GM23338 (cell line): ENCODE measurements at regions not wholly inside any gene's neighbourhood (a gene's known extent, or its start where the extent isn't known, plus 50 kb on each side); places are given as distances from the start of the nearest gene placed in this dataset.

ENCODE experiments used
- ATAC-seq: fragments of 200-7000 bp; cut with Tn5 transposase; 3 replicates; pipeline ENCODE4 v1.9.1; 2020
- DNase-seq: peaks from one replicate; pipeline ENCODE4 v3.0.0-alpha.2; 2015; ENCODE audit warnings: low spot score
- H2AFZ ChIP-seq: fragments of 200-600 bp; sonication (generic); 2 replicates; pipeline ENCODE4 v1.8.0; 2016; ENCODE audit warnings: antibody characterized with exemption, mild to moderate bottlenecking, moderate library complexity
- H3F3A ChIP-seq: fragments of 200-600 bp; sonication (generic); replicated peaks from 2 replicates; pipeline ENCODE4 v1.8.0; 2017; ENCODE audit warnings: antibody characterized with exemption, mixed run types, low read depth
- H3K27ac ChIP-seq: fragments of 200-600 bp; sonication (generic); 2 replicates; pipeline ENCODE4 v1.6.1; 2016; ENCODE audit warnings: low read depth
- H3K27me3 ChIP-seq: fragments of 200-600 bp; sonication (generic); 2 replicates; pipeline ENCODE4 v1.8.0; 2016; ENCODE audit warnings: mild to moderate bottlenecking, mixed run types, moderate library complexity; ENCODE audit not compliant: insufficient read depth
- H3K36me3 ChIP-seq: fragments of 200-600 bp; sonication (generic); 2 replicates; pipeline ENCODE4 v1.8.0; 2016; ENCODE audit warnings: mild to moderate bottlenecking; ENCODE audit not compliant: insufficient read depth
- H3K4me1 ChIP-seq: fragments of 200-600 bp; sonication (generic); 2 replicates; pipeline ENCODE4 v1.8.0; 2016; ENCODE audit warnings: mild to moderate bottlenecking, moderate library complexity; ENCODE audit not compliant: insufficient read depth
- H3K4me2 ChIP-seq: fragments of 200-600 bp; sonication (generic); 2 replicates; pipeline ENCODE4 v1.7.1; 2017; ENCODE audit warnings: mixed run types
- H3K4me3 ChIP-seq: fragments of 200-600 bp; sonication (generic); 2 replicates; pipeline ENCODE4 v1.6.1; 2016; ENCODE audit warnings: mixed run types
- H3K79me2 ChIP-seq: fragments of 200-600 bp; sonication (generic); replicated peaks from 2 replicates; pipeline ENCODE4 v1.8.0; 2017; ENCODE audit warnings: mild to moderate bottlenecking; ENCODE audit not compliant: insufficient read depth
- H3K9me2 ChIP-seq: fragments of 200-600 bp; sonication (generic); 2 replicates; pipeline ENCODE4 v1.8.0; 2017; ENCODE audit not compliant: insufficient read depth
- H4K20me1 ChIP-seq: fragments of 200-600 bp; sonication (generic); replicated peaks from 2 replicates; pipeline ENCODE4 v1.8.0; 2017; ENCODE audit warnings: mild to moderate bottlenecking; ENCODE audit not compliant: insufficient read depth
- H3K27ac Mint-ChIP-seq: 2 replicates; pipeline ENCODE4 v1.8.0; 2020; ENCODE audit warnings: inconsistent platforms, mild to moderate bottlenecking, moderate library complexity, mixed read lengths
- H3K27me3 Mint-ChIP-seq: 3 replicates; pipeline ENCODE4 v1.8.0; 2022; ENCODE audit warnings: low read depth, mild to moderate bottlenecking, moderate library complexity, mixed read lengths, inconsistent platforms; ENCODE audit not compliant: insufficient read depth, poor library complexity
- H3K36me3 Mint-ChIP-seq: 3 replicates; pipeline ENCODE4 v1.8.0; 2021; ENCODE audit warnings: low read depth, mild to moderate bottlenecking, inconsistent platforms, moderate library complexity, mixed read lengths
- H3K4me1 Mint-ChIP-seq: 3 replicates; pipeline ENCODE4 v1.8.0; 2020; ENCODE audit warnings: mild to moderate bottlenecking, inconsistent platforms, mixed read lengths
- H3K4me3 Mint-ChIP-seq: 3 replicates; pipeline ENCODE4 v1.8.0; 2021; ENCODE audit warnings: moderate library complexity, mild to moderate bottlenecking, inconsistent platforms, mixed read lengths
- H3K9me3 Mint-ChIP-seq: 3 replicates; pipeline ENCODE4 v1.8.0; 2020; ENCODE audit warnings: moderate library complexity, mild to moderate bottlenecking, inconsistent platforms, mixed read lengths
- CREB1 ChIP-seq: fragments of 250-450 bp; sonication (Bioruptor Pico); IDR thresholded peaks from 2 replicates; pipeline ENCODE4 v1.5.0; 2020; ENCODE audit warnings: low read depth, mild to moderate bottlenecking, moderate library complexity
- EZH2 ChIP-seq: fragments of 200-600 bp; sonication (generic); IDR thresholded peaks from one replicate; pipeline ENCODE4 v1.8.0; 2017; ENCODE audit warnings: antibody characterized with exemption, mild to moderate bottlenecking, low read depth; ENCODE audit not compliant: unreplicated experiment
- EZH2phosphoT487 ChIP-seq: fragments of 200-600 bp; sonication (generic); IDR thresholded peaks from one replicate; pipeline ENCODE4 v1.8.1; 2018; ENCODE audit warnings: antibody characterized with exemption; ENCODE audit not compliant: unreplicated experiment
- JUNB ChIP-seq: IDR thresholded peaks from one replicate; pipeline ENCODE4 v1.6.1; 2016; ENCODE audit warnings: antibody characterized with exemption; ENCODE audit not compliant: unreplicated experiment
- NANOG ChIP-seq: IDR thresholded peaks from 2 replicates; pipeline ENCODE4 v1.6.1; 2016; ENCODE audit warnings: antibody characterized with exemption, borderline replicate concordance
- POLR2AphosphoS5 ChIP-seq: IDR thresholded peaks from 2 replicates; pipeline ENCODE4 v1.6.1; 2016; ENCODE audit warnings: antibody characterized with exemption, low read depth
- REST ChIP-seq: IDR thresholded peaks from one replicate; pipeline ENCODE4 v1.6.1; 2018; ENCODE audit warnings: antibody characterized with exemption; ENCODE audit not compliant: unreplicated experiment
- STAT1 ChIP-seq: IDR thresholded peaks from one replicate; pipeline ENCODE4 v1.6.1; 2016; ENCODE audit warnings: antibody characterized with exemption; ENCODE audit not compliant: unreplicated experiment
- ZNF114 ChIP-seq: fragments of 250-450 bp; sonication (Bioruptor Pico); IDR thresholded peaks from 2 replicates; pipeline ENCODE4 v1.5.0; 2020; ENCODE audit warnings: mild to moderate bottlenecking, moderate library complexity
- ZNF331 ChIP-seq: fragments of 250-450 bp; sonication (Bioruptor Pico); IDR thresholded peaks from 2 replicates; pipeline ENCODE4 v1.5.0; 2020; ENCODE audit warnings: low read depth, mild to moderate bottlenecking, moderate library complexity
- TF ChIP-seq, protein P1 (sequence below), 2 experiments: fragments of 200-600 bp in 1 of 2; sonication (generic) in 1 of 2; conservative IDR thresholded peaks; 2 replicates each; pipeline versions ENCODE4 v1.5.1 to v1.6.1; 2016 to 2017; ENCODE audit warnings: antibody characterized with exemption in 2 of 2, low read depth in 2 of 2, mild to moderate bottlenecking in 2 of 2, moderate library complexity in 1 of 2

GRCh38 chr13:26989261-26989956, 182.2 kb downstream of the USP12 start:
- Mint-ChIP-seq H3K4me1 (no peaks in the 10 kb centered on the region; the same call in 2 of the 3 replicates), H3K27me3 (no peaks in the 10 kb centered on the region), H3K4me3 (no peak overlapping the region), H3K36me3 (no peaks in the 10 kb centered on the region), H3K27ac (no peak overlapping the region), H3K9me3 (no peaks in the 10 kb centered on the region)
- no peaks in the 10 kb centered on the region for H4K20me1 ChIP-seq
- TF ChIP-seq, protein P1, sequence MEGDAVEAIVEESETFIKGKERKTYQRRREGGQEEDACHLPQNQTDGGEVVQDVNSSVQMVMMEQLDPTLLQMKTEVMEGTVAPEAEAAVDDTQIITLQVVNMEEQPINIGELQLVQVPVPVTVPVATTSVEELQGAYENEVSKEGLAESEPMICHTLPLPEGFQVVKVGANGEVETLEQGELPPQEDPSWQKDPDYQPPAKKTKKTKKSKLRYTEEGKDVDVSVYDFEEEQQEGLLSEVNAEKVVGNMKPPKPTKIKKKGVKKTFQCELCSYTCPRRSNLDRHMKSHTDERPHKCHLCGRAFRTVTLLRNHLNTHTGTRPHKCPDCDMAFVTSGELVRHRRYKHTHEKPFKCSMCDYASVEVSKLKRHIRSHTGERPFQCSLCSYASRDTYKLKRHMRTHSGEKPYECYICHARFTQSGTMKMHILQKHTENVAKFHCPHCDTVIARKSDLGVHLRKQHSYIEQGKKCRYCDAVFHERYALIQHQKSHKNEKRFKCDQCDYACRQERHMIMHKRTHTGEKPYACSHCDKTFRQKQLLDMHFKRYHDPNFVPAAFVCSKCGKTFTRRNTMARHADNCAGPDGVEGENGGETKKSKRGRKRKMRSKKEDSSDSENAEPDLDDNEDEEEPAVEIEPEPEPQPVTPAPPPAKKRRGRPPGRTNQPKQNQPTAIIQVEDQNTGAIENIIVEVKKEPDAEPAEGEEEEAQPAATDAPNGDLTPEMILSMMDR (conservative IDR thresholded peaks at IDR 0.05; ENCODE audit: low read depth in 2 of 2), result no peak
- TF ChIP-seq CREB1 (CRISPR knock-in tag) (no peak), JUNB (no peak), STAT1 (no peak), NANOG (no peak), EZH2phosphoT487 (no peak), POLR2AphosphoS5 (no peak), REST (no peak), ZNF114 (no peak)
- DNase-seq (no peak), ATAC-seq (no peak)
- H3F3A ChIP-seq, result no peaks in the 10 kb centered on the region
- no peak overlapping the region for H3K27ac ChIP-seq
- H3K4me2 ChIP-seq, result no peak overlapping the region
- no peak overlapping the region for H3K4me3 ChIP-seq
- no peaks in the 10 kb centered on the region for H3K79me2 ChIP-seq
- no peaks in the 10 kb centered on the region for H3K36me3 ChIP-seq
- H3K27me3 ChIP-seq, result no peaks in the 10 kb centered on the region
- no peaks in the 10 kb centered on the region for H3K4me1 ChIP-seq
- H2AFZ ChIP-seq, result no peak overlapping the region
- H3K9me2 ChIP-seq, result no peaks in the 10 kb centered on the region

DNA sequence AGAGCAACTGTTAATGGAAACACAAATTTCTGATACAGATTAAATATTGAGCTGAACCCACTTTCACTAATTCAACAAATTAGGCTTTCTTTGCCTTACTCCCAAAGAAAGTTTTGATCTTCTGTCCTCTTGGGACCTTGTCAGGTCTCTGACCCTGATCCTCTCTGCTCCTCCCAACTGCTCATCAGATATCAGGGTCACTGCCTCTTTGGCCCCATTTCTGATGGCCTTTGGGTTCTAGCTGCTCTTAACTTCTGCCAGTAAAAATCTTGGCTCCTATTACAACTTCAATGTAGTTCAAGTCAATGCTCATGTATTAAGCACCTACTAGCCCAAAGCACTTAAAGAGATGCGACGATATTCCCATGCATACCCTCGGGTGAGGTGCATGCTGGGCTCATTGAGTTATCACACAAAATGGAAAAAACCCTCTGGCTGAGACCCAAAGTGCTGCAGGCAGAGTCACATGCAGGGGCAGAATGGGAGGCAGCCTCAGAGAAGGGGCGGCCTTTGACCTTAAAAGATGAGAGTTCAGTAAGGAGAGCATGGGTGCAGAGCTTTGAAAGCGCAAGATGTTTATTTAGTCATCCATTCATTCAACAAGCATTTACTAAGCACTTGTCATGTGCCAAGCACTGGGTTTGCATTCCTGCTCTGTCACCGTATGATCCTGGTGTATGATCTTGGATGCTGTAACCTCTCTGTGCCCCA, 183.4 kb downstream of the USP12 start:
- ATAC-seq (no peak), DNase-seq (no peak)
- Histone ChIP-seq H3K9me2 (no peaks in the 10 kb centered on the region), H2AFZ (no peak overlapping the region), H3K27me3 (no peaks in the 10 kb centered on the region), H3K4me2 (no peak overlapping the region), H3K4me3 (no peak overlapping the region), H3K36me3 (no peaks in the 10 kb centered on the region), H3K27ac (no peak overlapping the region), H3K79me2 (no peaks in the 10 kb centered on the region), H3K4me1 (no peaks in the 10 kb centered on the region), H3F3A (no peaks in the 10 kb centered on the region), H4K20me1 (no peaks in the 10 kb centered on the region)
- no peaks in the 10 kb centered on the region for H3K9me3 Mint-ChIP-seq
- H3K36me3 Mint-ChIP-seq, result no peaks in the 10 kb centered on the region
- H3K27ac Mint-ChIP-seq, result no peak overlapping the region
- H3K27me3 Mint-ChIP-seq, result no peaks in the 10 kb centered on the region
- H3K4me3 Mint-ChIP-seq, result no peak overlapping the region
- TF ChIP-seq ZNF331 (CRISPR knock-in tag) (no peak), STAT1 (no peak), REST (no peak), ZNF114 (no peak), JUNB (no peak), CREB1 (CRISPR knock-in tag) (no peak), EZH2 (no peak)
- peaks cover 6% of the 10 kb centered on the region for H3K4me1 Mint-ChIP-seq
